Adipocyte (in vitro differentiated cells): ENCODE measurements at regions not wholly inside any gene's neighbourhood (a gene's known extent, or its start where the extent isn't known, plus 50 kb on each side); places are given as distances from the start of the nearest gene placed in this dataset.
"Not testable (repeated sequence)": the region's sequence is repeated elsewhere in the genome, so short reads cannot be mapped to it uniquely, and the experiment has no call there.

Experiments used
- DNase-seq: peaks from one replicate; pipeline ENCODE4 v3.0.0-alpha.2; 2015; ENCODE audit warnings: low read depth
- H3K27me3 ChIP-seq: replicated peaks from 2 replicates; pipeline ENCODE4 v1.7.0; 2013; ENCODE audit warnings: mild to moderate bottlenecking, low read length, moderate library complexity; ENCODE audit not compliant: control insufficient read depth, insufficient read depth
- H3K36me3 ChIP-seq: 2 replicates; pipeline ENCODE4 v1.7.0; 2013; ENCODE audit warnings: low read length, mild to moderate bottlenecking, moderate library complexity; ENCODE audit not compliant: control insufficient read depth, insufficient read depth, severe bottlenecking
- H3K4me1 ChIP-seq: 2 replicates; pipeline ENCODE4 v1.7.0; 2013; ENCODE audit warnings: mild to moderate bottlenecking, low read length, moderate library complexity; ENCODE audit not compliant: control insufficient read depth, insufficient read depth
- H3K4me3 ChIP-seq: 2 replicates; pipeline ENCODE4 v1.7.0; 2013; ENCODE audit warnings: mild to moderate bottlenecking, low read length, moderate library complexity
- H3K9ac ChIP-seq: 2 replicates; pipeline ENCODE4 v1.7.0; 2013; ENCODE audit warnings: mild to moderate bottlenecking, low read length, moderate library complexity
- H3K9me3 ChIP-seq: 2 replicates; pipeline ENCODE4 v1.7.0; 2013; ENCODE audit warnings: mild to moderate bottlenecking, low read length, moderate library complexity; ENCODE audit not compliant: control insufficient read depth

GRCh38 chr1:70490153-70490552 lies 79.1 kb downstream of the CTH start:
- DNase-seq, result no peak
- Histone ChIP-seq H3K9ac (no peak overlapping the region), H3K36me3 (no peaks in the 10 kb centered on the region), H3K9me3 (peaks cover 10% of the 10 kb centered on the region), H3K4me1 (peaks cover 15% of the 10 kb centered on the region), H3K27me3 (no peaks in the 10 kb centered on the region), H3K4me3 (no peak overlapping the region)

GRCh38 chr1:70495370-70495769 lies 84.3 kb downstream of the CTH start:
- H3K36me3 ChIP-seq, result no peaks in the 10 kb centered on the region
- H3K27me3 ChIP-seq, result no peaks in the 10 kb centered on the region
- no peaks in the 10 kb centered on the region for H3K4me1 ChIP-seq
- no peak overlapping the region for H3K4me3 ChIP-seq
- peaks cover 5% of the 10 kb centered on the region for H3K9me3 ChIP-seq
- DNase-seq, result no peak
- no peak overlapping the region for H3K9ac ChIP-seq

- no peak for DNase-seq
- Histone ChIP-seq H3K4me1 (no peaks in the 10 kb centered on the region), H3K27me3 (no peaks in the 10 kb centered on the region), H3K9me3 (no peaks in the 10 kb centered on the region), H3K9ac (no peak overlapping the region), H3K4me3 (no peak overlapping the region), H3K36me3 (no peaks in the 10 kb centered on the region)
Measured at GRCh38 chr1:70496181-70496580, 85.1 kb downstream of the CTH start.

GRCh38 chr1:70497152-70497551 lies 86.1 kb downstream of the CTH start:
- no peaks in the 10 kb centered on the region for H3K27me3 ChIP-seq
- no peak overlapping the region for H3K4me3 ChIP-seq
- no peak overlapping the region for H3K9ac ChIP-seq
- no peaks in the 10 kb centered on the region for H3K36me3 ChIP-seq
- no peak for DNase-seq
- H3K4me1 ChIP-seq, result no peaks in the 10 kb centered on the region
- H3K9me3 ChIP-seq, result no peaks in the 10 kb centered on the region

- no peaks in the 10 kb centered on the region for H3K36me3 ChIP-seq
- no peak overlapping the region for H3K4me3 ChIP-seq
- H3K27me3 ChIP-seq, result no peaks in the 10 kb centered on the region
- no peak overlapping the region for H3K9ac ChIP-seq
- H3K9me3 ChIP-seq, result no peaks in the 10 kb centered on the region
- no peak for DNase-seq
- no peaks in the 10 kb centered on the region for H3K4me1 ChIP-seq
Measured at GRCh38 chr1:70498666-70499065, 87.6 kb downstream of the CTH start.

GRCh38 chr1:70499695-70500094 lies 88.6 kb downstream of the CTH start:
- no peak for DNase-seq
- H3K27me3 ChIP-seq, result no peaks in the 10 kb centered on the region

GRCh38 chr1:70503358-70503757 lies 92.3 kb downstream of the CTH start:
- Histone ChIP-seq H3K27me3 (no peaks in the 10 kb centered on the region), H3K4me1 (peaks cover 6% of the 10 kb centered on the region), H3K9ac (no peak overlapping the region), H3K36me3 (no peaks in the 10 kb centered on the region), H3K4me3 (no peak overlapping the region), H3K9me3 (no peaks in the 10 kb centered on the region)
- DNase-seq, result no peak

More at GRCh38 chr1:70499695-70500094, 88.6 kb downstream of the CTH start:
- Histone ChIP-seq H3K9me3 (no peaks in the 10 kb centered on the region), H3K9ac (no peak overlapping the region), H3K4me1 (peaks cover 6% of the 10 kb centered on the region), H3K4me3 (no peak overlapping the region), H3K36me3 (no peaks in the 10 kb centered on the region)

GRCh38 chr1:70504176-70504820 lies 93.2 kb downstream of the CTH start:
- Histone ChIP-seq H3K9ac (no peak overlapping the region), H3K36me3 (no peaks in the 10 kb centered on the region), H3K9me3 (no peaks in the 10 kb centered on the region), H3K4me3 (no peak overlapping the region), H3K27me3 (no peaks in the 10 kb centered on the region), H3K4me1 (peaks cover 6% of the 10 kb centered on the region)
- peak; percentile 51 for DNase-seq

- Histone ChIP-seq H3K9ac (no peak overlapping the region), H3K36me3 (no peaks in the 10 kb centered on the region), H3K4me3 (no peak overlapping the region), H3K27me3 (no peaks in the 10 kb centered on the region), H3K4me1 (peaks cover 9% of the 10 kb centered on the region), H3K9me3 (no peaks in the 10 kb centered on the region)
- peak; percentile 75 for DNase-seq
Measured at GRCh38 chr1:70504821-70505193, 93.7 kb downstream of the CTH start.

GRCh38 chr1:70507991-70508390 lies 96.9 kb downstream of the CTH start:
- not testable (repeated sequence) for H3K4me3 ChIP-seq, H3K4me1 ChIP-seq, H3K9ac ChIP-seq, H3K36me3 ChIP-seq, H3K27me3 ChIP-seq, DNase-seq, H3K9me3 ChIP-seq

GRCh38 chr1:70509996-70510876 lies 99.2 kb downstream of the CTH start:
- H3K4me3 ChIP-seq, result no peak overlapping the region
- no peak overlapping the region for H3K9ac ChIP-seq
- peak; percentile 96 for DNase-seq

More at GRCh38 chr1:70509996-70510876, 99.2 kb downstream of the CTH start:
- Histone ChIP-seq H3K36me3 (no peaks in the 10 kb centered on the region), H3K4me1 (peaks cover 3% of the 10 kb centered on the region), H3K9me3 (no peaks in the 10 kb centered on the region), H3K27me3 (no peaks in the 10 kb centered on the region)
